ENCODE measurements at regions not wholly inside any gene's neighbourhood (a gene's known extent, or its start where the extent isn't known, plus 50 kb on each side); places are given as distances from the start of the nearest gene placed in this dataset.

DNA sequence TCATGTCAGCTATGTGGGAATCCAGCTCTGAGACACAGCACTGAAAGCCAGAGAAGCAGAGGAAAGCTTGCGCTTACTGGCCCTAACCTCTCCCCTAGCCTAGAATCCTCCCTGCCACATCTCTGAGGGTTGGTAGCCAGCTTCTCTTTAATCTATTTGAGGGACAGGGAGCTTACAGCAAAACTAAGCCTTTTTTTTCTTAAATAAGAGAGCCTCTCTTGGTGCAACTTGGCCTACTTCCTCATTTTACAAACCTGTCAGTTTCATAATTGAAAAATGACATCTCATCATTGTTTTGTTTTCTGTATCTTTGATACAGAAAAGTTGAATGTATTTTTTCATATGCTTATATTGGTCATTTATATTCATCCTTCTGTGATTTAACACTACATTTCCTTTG lies 193.9 kb downstream of the ZNF621 start:
- DNase-seq (ENCODE audit: low read depth), result no peak
- TF ChIP-seq, protein P1, sequence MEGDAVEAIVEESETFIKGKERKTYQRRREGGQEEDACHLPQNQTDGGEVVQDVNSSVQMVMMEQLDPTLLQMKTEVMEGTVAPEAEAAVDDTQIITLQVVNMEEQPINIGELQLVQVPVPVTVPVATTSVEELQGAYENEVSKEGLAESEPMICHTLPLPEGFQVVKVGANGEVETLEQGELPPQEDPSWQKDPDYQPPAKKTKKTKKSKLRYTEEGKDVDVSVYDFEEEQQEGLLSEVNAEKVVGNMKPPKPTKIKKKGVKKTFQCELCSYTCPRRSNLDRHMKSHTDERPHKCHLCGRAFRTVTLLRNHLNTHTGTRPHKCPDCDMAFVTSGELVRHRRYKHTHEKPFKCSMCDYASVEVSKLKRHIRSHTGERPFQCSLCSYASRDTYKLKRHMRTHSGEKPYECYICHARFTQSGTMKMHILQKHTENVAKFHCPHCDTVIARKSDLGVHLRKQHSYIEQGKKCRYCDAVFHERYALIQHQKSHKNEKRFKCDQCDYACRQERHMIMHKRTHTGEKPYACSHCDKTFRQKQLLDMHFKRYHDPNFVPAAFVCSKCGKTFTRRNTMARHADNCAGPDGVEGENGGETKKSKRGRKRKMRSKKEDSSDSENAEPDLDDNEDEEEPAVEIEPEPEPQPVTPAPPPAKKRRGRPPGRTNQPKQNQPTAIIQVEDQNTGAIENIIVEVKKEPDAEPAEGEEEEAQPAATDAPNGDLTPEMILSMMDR (IDR thresholded peaks at IDR 0.05; ENCODE audit: control insufficient read depth, extremely low read depth, insufficient read depth), result no peak
- no peak overlapping the region for H3K4me3 ChIP-seq (ENCODE audit: low read depth, low read length)

DNA sequence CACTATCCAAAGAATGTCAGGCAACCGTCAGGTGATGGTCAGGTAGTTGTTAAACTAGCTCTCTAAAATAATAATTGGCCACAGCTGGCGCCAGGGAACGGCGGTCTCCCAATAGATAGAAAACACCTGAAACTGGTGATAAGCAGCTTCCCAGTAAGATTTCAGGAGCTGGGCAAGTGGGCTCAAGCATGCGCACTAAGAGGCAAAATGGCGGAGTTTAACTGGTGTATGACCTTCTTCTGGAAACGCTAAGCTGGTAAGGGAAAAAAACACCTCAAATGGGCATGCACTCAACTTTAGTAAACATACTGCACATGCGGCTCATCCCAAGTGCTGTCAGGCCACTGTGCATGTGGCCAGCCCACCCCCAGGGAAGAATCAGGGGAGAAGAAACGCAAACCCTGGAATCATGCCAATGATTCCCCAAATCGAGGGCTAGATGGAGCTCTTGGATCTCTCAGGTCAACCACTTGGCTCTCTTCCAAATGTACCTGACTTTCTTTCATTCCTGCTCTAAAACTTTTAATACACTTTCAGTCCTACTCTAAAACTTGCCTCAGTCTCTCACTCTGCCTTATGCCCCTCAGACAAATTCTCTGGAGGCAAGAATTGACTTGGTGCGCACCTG lies 195.0 kb downstream of the ZNF621 start:
- TF ChIP-seq, protein P1 (IDR thresholded peaks at IDR 0.05; ENCODE audit: control insufficient read depth, extremely low read depth, insufficient read depth), result peak; percentile 64
- peak; percentile 67 for DNase-seq (ENCODE audit: low read depth)
- no peak overlapping the region for H3K4me3 ChIP-seq (ENCODE audit: low read depth, low read length)

DNA sequence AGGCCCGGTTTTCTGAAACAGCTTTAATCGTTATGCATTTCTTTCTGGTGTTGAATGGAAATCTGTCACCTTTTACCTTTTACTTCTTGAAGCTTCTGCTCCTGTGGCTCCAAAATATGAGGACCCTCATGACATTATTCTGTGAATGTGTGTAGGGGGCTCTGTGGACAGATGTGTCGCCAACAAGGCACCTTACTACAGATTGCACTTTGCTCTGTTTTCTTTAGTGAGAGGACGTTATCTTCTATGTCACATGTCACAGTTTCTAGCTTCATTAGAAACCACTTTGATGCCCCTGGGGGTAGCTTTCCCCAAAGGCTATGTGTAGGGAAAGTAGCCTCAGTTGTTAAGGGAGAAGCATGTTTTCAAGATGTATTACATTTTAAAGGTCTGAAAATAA lies 195.6 kb downstream of the ZNF621 start:
- H3K4me3 ChIP-seq (ENCODE audit: low read depth, low read length), result no peak overlapping the region
- TF ChIP-seq, protein P1 (IDR thresholded peaks at IDR 0.05; ENCODE audit: control insufficient read depth, extremely low read depth, insufficient read depth), result no peak
- no peak for DNase-seq (ENCODE audit: low read depth)

DNA sequence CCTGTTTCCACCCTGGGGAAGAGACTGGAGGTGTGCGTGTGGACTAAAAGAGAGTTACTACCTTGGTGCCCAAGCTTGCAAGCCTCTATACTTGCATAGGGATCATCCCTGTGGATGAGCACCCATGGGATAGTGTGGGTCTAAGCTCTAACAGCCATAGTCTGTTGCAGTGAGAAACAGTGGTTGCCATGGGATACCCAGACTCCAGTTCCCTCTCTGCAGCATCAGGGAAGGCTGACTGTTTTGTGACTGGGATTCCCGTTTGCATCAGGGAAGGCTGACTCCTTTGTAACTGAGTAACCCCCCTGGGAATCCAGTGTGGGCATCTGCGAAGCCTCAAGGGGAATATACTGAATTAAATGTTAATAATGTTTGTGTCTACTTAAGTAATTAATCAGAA lies 196.1 kb downstream of the ZNF621 start:
- TF ChIP-seq, protein P1 (IDR thresholded peaks at IDR 0.05; ENCODE audit: control insufficient read depth, extremely low read depth, insufficient read depth), result no peak
- DNase-seq (ENCODE audit: low read depth), result no peak

DNA sequence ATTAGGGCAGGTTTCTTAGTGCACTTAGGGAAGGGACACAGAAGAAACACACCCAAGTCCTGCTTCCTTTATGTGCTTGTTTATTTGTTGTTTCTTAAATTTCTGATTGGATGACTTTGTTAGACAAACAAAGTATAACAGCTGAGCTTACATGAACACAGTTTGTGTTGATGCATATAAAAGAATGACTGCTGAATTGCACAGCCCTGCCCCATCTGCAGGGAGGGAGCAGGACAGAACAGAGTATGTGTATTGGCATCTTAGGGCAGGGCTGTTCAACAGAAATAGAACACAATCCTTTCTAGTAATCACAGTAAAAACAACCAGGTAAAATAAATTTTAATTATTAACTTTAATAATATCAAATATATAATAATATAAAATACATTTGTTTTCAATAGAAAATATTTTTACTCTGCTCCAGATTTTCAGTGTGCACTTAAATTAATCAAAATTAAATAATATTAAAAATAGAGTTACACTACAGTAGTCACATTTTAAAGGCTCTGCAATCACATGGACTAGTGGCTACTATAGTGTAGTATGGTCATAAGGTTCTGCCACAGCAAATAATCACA lies 198.4 kb downstream of the ZNF621 start:
- H3K4me3 ChIP-seq (ENCODE audit: low read depth, low read length), result no peak overlapping the region
- TF ChIP-seq, protein P1 (IDR thresholded peaks at IDR 0.05; ENCODE audit: control insufficient read depth, extremely low read depth, insufficient read depth), result no peak
- peak; percentile 88 for DNase-seq (ENCODE audit: low read depth)

More for the DNA sequence above, 196.1 kb downstream of the ZNF621 start:
- H3K4me3 ChIP-seq (ENCODE audit: low read depth, low read length), result no peak overlapping the region

DNA sequence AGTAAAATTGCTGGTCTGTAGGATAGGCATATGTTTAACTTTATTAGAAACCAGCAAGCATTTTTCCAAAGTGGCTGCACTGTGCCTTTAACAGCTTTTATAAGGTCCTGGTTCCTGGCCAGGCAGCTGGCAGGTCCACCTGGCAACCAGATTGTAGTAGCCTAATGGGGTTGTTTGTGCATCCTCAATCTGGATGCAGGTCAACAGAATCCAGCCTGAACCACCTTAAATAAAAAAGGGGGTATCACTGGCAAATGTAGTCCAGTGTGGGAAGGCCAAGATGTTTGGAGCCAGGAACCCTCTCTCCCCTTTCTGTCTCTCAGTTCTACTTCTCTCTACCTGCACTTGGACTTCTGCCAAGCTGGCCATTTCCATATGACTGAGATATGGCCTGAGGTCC lies 200.3 kb downstream of the ZNF621 start:
- H3K4me3 ChIP-seq (ENCODE audit: low read depth, low read length), result no peak overlapping the region
- TF ChIP-seq, protein P1 (IDR thresholded peaks at IDR 0.05; ENCODE audit: control insufficient read depth, extremely low read depth, insufficient read depth), result no peak
- DNase-seq (ENCODE audit: low read depth), result peak; percentile 68

DNA sequence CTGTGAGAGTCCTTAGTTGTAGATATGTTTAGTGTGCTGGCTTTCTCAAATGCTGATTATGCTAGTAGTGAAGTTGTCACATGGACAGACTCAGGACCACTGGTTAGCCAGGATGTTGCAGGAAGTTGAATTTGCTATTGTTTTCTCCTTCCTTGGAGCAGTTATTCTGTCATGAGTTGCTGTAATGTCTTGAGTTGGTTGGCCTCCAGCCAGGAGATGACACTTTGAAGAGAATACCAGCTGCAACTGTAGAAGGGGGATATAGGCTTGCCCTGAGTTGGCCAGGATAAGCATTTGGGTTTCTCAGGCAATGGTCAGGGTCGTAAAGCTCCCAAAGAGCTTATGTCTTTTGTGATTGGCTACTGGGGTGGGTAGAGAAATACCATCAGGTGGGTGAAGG lies 206.7 kb downstream of the ZNF621 start:
- H3K4me3 ChIP-seq (ENCODE audit: low read depth, low read length), result no peak overlapping the region
- TF ChIP-seq, protein P1 (IDR thresholded peaks at IDR 0.05; ENCODE audit: control insufficient read depth, extremely low read depth, insufficient read depth), result no peak
- DNase-seq (ENCODE audit: low read depth), result no peak
